ENCODE measurements at regions not wholly inside any gene's neighbourhood (a gene's known extent, or its start where the extent isn't known, plus 50 kb on each side); places are given as distances from the start of the nearest gene placed in this dataset.

- no peaks in the 10 kb centered on the region for H3K36me3 ChIP-seq
- H3K27ac ChIP-seq, result peak overlapping the region; percentile 30
- H3K4me3 ChIP-seq, result no peak overlapping the region
- H3K27me3 ChIP-seq, result no peaks in the 10 kb centered on the region
- no peaks in the 10 kb centered on the region for H3K9me3 ChIP-seq
- intact Hi-C loops (cut with DNase I), result no loop called here
- DNase-seq (peak in 3 of 4 donors; percentile 36 to 86 (median 73)), ATAC-seq (peak; percentile 97)
- H3K4me1 ChIP-seq, result peaks cover 0 to 5% of the 10 kb centered on the region in 2 donors
- TF ChIP-seq CTCF (IDR thresholded peaks at IDR 0.05), result no peak
These were observed 103.5 kb upstream of the OR5AK2 start for GRCh38 chr11:56885177-56885576.

GRCh38 chr11:56883371-56883987 lies 105.2 kb upstream of the OR5AK2 start:
- ATAC-seq, result no peak
- no peaks in the 10 kb centered on the region for H3K27me3 ChIP-seq
- no peak overlapping the region for H3K27ac ChIP-seq
- H3K9me3 ChIP-seq, result no peaks in the 10 kb centered on the region
- intact Hi-C loops (cut with DNase I), result no loop called here
- H3K4me3 ChIP-seq, result no peak overlapping the region
- H3K4me1 ChIP-seq, result peaks cover 0 to 5% of the 10 kb centered on the region in 2 donors
- DNase-seq, result no peak
- no peaks in the 10 kb centered on the region for H3K36me3 ChIP-seq
- no peak for TF ChIP-seq CTCF (IDR thresholded peaks at IDR 0.05)

GRCh38 chr11:56876621-56877275 lies 112.0 kb upstream of the OR5AK2 start:
- H3K9me3 ChIP-seq, result no peaks in the 10 kb centered on the region
- no peaks in the 10 kb centered on the region for H3K4me1 ChIP-seq
- no peak for TF ChIP-seq CTCF (IDR thresholded peaks at IDR 0.05)
- H3K4me3 ChIP-seq, result no peak overlapping the region
- peak in 2 of 4 donors; percentile 7 to 40 for DNase-seq
- ATAC-seq, result peak; percentile 44
- H3K27me3 ChIP-seq, result no peaks in the 10 kb centered on the region
- no peak overlapping the region for H3K27ac ChIP-seq
- intact Hi-C loops (cut with DNase I), result no loop called here
- H3K36me3 ChIP-seq, result no peaks in the 10 kb centered on the region

GRCh38 chr11:56855217-56855616 lies 106.7 kb upstream of the OR9G4 start:
- H3K4me1 ChIP-seq, result no peaks in the 10 kb centered on the region
- no peak overlapping the region for H3K27ac ChIP-seq
- intact Hi-C loops (cut with DNase I), result no loop called here
- no peak overlapping the region for H3K4me3 ChIP-seq
- ATAC-seq, result no peak
- no peaks in the 10 kb centered on the region for H3K36me3 ChIP-seq
- DNase-seq, result no peak
- no peaks in the 10 kb centered on the region for H3K9me3 ChIP-seq
- TF ChIP-seq CTCF (IDR thresholded peaks at IDR 0.05), result no peak
- H3K27me3 ChIP-seq, result no peaks in the 10 kb centered on the region

- no peak overlapping the region for H3K27ac ChIP-seq
- ATAC-seq, result no peak
- H3K9me3 ChIP-seq, result no peaks in the 10 kb centered on the region
- DNase-seq, result no peak
- H3K4me3 ChIP-seq, result no peak overlapping the region
- no peaks in the 10 kb centered on the region for H3K4me1 ChIP-seq
- no peak for TF ChIP-seq CTCF (IDR thresholded peaks at IDR 0.05)
- no peaks in the 10 kb centered on the region for H3K36me3 ChIP-seq
- no peaks in the 10 kb centered on the region for H3K27me3 ChIP-seq
- intact Hi-C loops (cut with DNase I), result no loop called here
These were observed 103.6 kb upstream of the OR9G4 start for GRCh38 chr11:56852131-56852530.
